PFSK-1 (cell line): ENCODE measurements at regions not wholly inside any gene's neighbourhood (a gene's known extent, or its start where the extent isn't known, plus 50 kb on each side); places are given as distances from the start of the nearest gene placed in this dataset.

ENCODE experiments used
- SIN3A ChIP-seq: IDR thresholded peaks from 2 replicates; pipeline ENCODE4 v1.6.1; 2012; ENCODE audit warnings: mild to moderate bottlenecking, low read length, moderate library complexity, borderline replicate concordance; ENCODE audit not compliant: insufficient read depth
- TAF1 ChIP-seq: IDR thresholded peaks from 2 replicates; pipeline ENCODE4 v1.6.1; 2012; ENCODE audit warnings: low read length, control low read depth, borderline replicate concordance; ENCODE audit not compliant: insufficient read depth

GRCh38 chr18:8959551-8960135 is 142.9 kb upstream of the NDUFV2 start:
- TF ChIP-seq TAF1 (no peak), SIN3A (no peak)
